Stimulated activated naive B cell treated with anti-CD40 and anti-IgM and Interleukin-4, amounts not matched to agents 10 μg/mL and 1 μg/mL and 100 μg/mL, for 72 hours (primary cell): ENCODE measurements at regions not wholly inside any gene's neighbourhood (a gene's known extent, or its start where the extent isn't known, plus 50 kb on each side); places are given as distances from the start of the nearest gene placed in this dataset.

ENCODE experiments used
- ATAC-seq, 2 donors: fragments of 150-1000 bp; cut with Tn5 transposase; replicated peaks; 2 replicates each; pipeline ENCODE4 v1.10.0; 2021; ENCODE audit warnings: moderate library complexity in 1 of 2
- DNase-seq: peaks from one replicate; pipeline ENCODE4 v3.0.0; 2021
- H3K27ac Mint-ChIP-seq: one replicate; pipeline ENCODE4 v1.8.0; 2022; ENCODE audit warnings: mild to moderate bottlenecking, mixed read lengths
- H3K27me3 Mint-ChIP-seq, 2 donors: one replicate each; pipeline ENCODE4 v1.8.0; 2022; ENCODE audit warnings: mixed read lengths in 2 of 2
- H3K36me3 Mint-ChIP-seq, 2 donors: one replicate each; pipeline ENCODE4 v1.8.0; 2022; ENCODE audit warnings: mixed read lengths in 2 of 2, mild to moderate bottlenecking in 1 of 2
- H3K4me1 Mint-ChIP-seq, 2 donors: one replicate each; pipeline ENCODE4 v1.8.0; 2022; ENCODE audit warnings: mixed read lengths in 2 of 2, mild to moderate bottlenecking in 1 of 2
- H3K4me3 Mint-ChIP-seq, 2 donors: one replicate each; pipeline ENCODE4 v1.8.0; 2022; ENCODE audit warnings: mild to moderate bottlenecking in 2 of 2, mixed read lengths in 2 of 2, moderate library complexity in 1 of 2
- H3K9me3 Mint-ChIP-seq, 2 donors: one replicate each; pipeline ENCODE4 v1.8.0; 2022; ENCODE audit warnings: mixed read lengths in 2 of 2, mild to moderate bottlenecking in 1 of 2

DNA sequence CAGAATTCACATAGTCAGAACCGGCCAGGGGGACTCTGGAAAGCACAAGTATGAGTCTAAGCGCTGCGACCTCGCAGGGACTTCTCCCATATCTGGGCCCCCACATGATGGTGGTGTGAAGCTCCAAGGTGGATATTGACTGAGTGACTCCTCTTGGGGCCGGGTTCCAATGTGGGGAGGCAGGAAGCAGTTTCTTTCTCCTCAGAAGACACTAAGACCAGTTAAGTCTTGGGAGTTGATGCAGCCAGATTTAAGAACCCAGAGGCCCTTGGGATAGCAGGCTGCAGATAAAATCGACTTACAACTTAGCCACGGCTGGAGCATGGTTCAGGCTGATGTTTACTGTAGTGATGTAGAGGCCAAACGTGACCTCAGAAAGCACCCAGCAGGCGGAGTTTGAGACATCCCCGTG is 55.4 kb upstream of the KLF13 start:
- Mint-ChIP-seq H3K36me3 (no peaks in the 10 kb centered on the region), H3K4me3 (no peak overlapping the region), H3K27me3 (no peaks in the 10 kb centered on the region), H3K4me1 (peaks cover 44 to 90% of the 10 kb centered on the region in 2 donors), H3K27ac (peak overlapping the region; percentile 51), H3K9me3 (no peaks in the 10 kb centered on the region)
- DNase-seq, result no peak
- no peak for ATAC-seq

DNA sequence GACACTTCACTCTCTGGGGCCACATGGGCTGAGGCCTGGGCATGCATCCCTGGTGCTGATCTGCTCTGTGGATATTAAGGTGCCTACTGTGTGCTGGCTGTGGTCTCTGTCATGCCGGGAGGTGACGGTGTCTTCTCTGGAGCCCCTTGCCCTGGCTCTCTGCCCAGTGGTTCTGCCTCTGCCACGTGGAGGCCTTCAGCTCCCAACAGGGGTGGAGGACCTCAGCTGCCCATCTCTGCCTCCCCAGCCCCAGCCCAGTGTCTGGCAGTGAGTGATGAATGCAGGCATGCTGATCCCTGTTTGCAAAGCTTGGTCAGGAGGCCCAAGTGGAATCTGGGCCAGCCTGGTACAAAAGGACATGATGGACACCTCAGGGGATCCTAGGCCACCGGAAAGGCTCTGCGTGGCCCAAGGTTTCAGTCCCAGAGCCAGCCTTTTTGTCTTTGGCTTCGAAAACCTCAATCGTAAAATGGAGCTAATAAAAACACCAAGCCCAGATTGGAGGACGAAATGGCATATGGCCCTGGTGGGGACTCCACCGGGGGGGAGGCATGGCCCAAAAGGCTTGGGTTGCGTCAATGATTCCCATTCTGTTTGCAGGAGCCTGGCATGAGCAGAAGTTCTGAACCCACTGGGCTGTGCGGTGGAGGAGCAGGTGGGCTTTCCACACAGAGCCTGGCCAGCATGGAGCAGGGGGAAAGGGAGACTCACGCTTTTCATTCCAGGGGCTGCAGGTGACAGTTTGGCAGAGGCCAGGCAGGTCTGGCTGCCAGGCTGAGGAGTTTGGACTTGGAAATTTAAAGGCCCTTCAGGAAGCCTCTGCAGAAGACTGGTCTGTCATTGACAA is 54.7 kb upstream of the KLF13 start:
- ATAC-seq (no peak), DNase-seq (no peak)
- Mint-ChIP-seq H3K27me3 (no peaks in the 10 kb centered on the region), H3K4me1 (peaks cover 37 to 83% of the 10 kb centered on the region in 2 donors), H3K9me3 (no peaks in the 10 kb centered on the region), H3K36me3 (no peaks in the 10 kb centered on the region), H3K27ac (no peak overlapping the region), H3K4me3 (no peak overlapping the region)

- Mint-ChIP-seq H3K4me1 (peaks cover 30 to 75% of the 10 kb centered on the region in 2 donors), H3K36me3 (no peaks in the 10 kb centered on the region), H3K27ac (peak overlapping the region; percentile 69), H3K9me3 (no peaks in the 10 kb centered on the region), H3K4me3 (peak overlapping the region in 1 of 2 donors; percentile 44), H3K27me3 (no peaks in the 10 kb centered on the region)
- no peak for DNase-seq
- ATAC-seq, result peak; percentile 55 to 64
Measured at GRCh38 chr15:31272558-31273257, 53.9 kb upstream of the KLF13 start.

DNA sequence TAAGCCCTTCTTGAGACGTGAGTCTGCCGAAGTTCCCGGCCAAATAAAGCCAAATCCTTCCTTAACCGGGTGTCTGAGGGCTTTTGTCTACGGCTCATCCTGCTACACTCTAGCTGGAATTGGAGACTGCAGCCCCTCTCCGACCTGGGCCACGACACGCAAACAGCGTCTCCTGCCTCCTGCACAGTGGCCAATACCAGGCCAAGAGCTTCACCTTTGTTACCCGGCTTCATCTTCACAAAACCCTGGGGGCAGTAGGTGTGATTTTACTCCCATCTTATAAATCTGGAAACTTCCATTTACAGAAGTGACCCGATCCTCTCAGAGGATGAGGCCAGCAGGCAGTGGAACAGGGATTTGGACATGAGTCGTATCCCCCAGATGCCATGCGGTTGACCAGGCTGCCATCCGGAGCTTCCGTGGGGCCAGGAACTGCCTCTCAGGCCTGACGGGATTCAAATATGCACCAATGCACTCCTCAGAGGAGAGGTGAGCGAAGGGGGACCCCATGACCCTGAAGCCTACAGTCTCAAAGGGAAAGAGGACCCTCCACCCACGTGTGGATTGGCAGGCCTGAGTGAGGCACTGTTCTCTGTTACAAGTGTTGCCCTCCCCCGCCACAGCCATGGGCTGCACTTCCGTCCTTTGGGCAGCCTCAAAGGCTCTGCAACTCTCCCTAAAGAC is 53.2 kb upstream of the KLF13 start:
- Mint-ChIP-seq H3K4me1 (peaks cover 26 to 68% of the 10 kb centered on the region in 2 donors), H3K4me3 (peak overlapping the region in 1 of 2 donors; percentile 44)

GRCh38 chr15:31274496-31275330 is 51.9 kb upstream of the KLF13 start:
- H3K9me3 Mint-ChIP-seq, result no peaks in the 10 kb centered on the region
- no peaks in the 10 kb centered on the region for H3K27me3 Mint-ChIP-seq
- peak overlapping the region; percentile 42 for H3K27ac Mint-ChIP-seq
- ATAC-seq (no peak), DNase-seq (no peak)
- peaks cover 31 to 63% of the 10 kb centered on the region in 2 donors for H3K4me1 Mint-ChIP-seq
- no peak overlapping the region for H3K4me3 Mint-ChIP-seq
- no peaks in the 10 kb centered on the region for H3K36me3 Mint-ChIP-seq

More for the DNA sequence above, 53.2 kb upstream of the KLF13 start:
- Mint-ChIP-seq H3K27ac (peak overlapping the region; percentile 69), H3K36me3 (no peaks in the 10 kb centered on the region), H3K9me3 (no peaks in the 10 kb centered on the region), H3K27me3 (no peaks in the 10 kb centered on the region)
- DNase-seq (no peak), ATAC-seq (no peak)

DNA sequence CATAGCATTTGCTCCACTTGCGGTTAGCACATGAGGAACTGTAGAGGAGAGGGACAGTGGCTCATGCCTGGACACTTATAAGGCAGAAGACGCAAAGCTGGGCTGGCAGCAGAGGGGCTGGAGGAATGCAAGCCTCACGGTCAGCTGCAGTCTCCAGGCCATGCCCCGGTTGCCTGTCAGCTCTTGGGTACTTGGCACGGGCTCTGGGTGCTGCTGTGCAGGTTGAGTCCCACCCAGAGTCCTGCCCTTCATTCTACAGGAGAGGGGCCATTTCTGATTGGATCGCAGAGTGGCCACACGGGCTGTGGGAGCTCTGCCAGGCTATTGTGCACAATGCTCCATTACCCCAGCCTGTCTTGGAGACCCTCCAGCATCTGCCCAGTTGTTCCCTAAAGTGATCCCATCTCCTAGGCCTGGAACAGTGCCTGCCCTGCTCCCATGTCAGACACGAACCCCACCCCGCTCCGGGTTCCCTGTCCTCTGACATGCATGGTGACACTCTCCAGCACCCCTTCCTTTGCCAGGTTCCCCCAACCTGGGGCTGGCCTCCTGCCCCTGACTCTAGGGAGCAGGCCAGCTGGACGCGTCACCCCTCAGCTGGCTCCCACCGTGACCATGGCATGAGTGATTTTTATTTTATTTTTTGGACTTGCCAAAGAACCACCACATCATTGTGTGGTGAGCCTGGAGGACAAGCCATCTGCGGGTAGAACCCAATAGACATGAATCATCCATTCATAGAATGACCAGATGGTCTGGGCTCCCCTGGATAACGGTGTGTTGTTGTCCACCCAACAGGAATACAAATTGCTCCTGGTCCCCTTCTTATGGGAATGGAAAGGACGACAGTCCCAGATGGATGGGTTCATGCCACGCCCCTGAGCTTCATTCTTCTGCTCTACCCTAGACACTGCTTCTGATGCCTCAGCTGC is 51.0 kb upstream of the KLF13 start:
- H3K36me3 Mint-ChIP-seq, result no peaks in the 10 kb centered on the region
- H3K9me3 Mint-ChIP-seq, result no peaks in the 10 kb centered on the region
- no peak overlapping the region for H3K27ac Mint-ChIP-seq
- no peak for DNase-seq
- no peaks in the 10 kb centered on the region for H3K27me3 Mint-ChIP-seq
- no peak for ATAC-seq
- peaks cover 25 to 56% of the 10 kb centered on the region in 2 donors for H3K4me1 Mint-ChIP-seq
- no peak overlapping the region for H3K4me3 Mint-ChIP-seq

DNA sequence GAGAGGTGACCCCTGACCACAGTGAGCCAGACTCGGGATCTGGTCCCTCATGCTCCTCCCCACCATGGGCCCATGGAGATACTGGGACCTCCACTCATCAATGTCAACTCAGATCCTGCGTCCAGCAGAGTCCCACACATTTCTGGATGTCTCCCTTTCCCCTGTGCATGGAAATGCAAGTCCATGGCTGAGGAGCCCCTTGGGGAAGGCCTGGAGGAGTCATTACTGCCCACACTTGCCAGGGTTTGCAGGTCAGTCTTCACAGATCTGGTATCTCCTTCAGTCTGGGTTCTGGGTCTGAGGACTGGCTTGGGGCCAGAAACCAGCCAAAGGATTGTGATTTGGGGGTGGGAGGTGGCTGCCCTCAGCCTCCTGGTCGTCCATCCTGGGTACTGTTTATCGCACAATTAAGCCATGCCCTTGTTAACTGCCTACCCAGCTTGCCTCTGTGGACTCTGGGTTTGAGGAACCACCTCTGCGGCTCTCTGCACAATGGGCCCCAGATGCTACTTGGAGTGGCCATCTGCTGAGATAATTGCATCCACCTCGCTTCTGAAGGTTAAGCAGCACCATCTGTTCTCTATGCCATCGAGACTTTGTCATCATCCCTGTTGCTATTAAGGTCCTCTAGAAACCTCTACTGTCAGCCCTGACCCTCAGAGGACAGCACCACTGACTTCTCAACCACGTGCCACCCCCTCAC is 49.9 kb upstream of the KLF13 start:
- DNase-seq, result no peak
- no peaks in the 10 kb centered on the region for H3K9me3 Mint-ChIP-seq
- no peaks in the 10 kb centered on the region for H3K27me3 Mint-ChIP-seq
- H3K4me3 Mint-ChIP-seq, result no peak overlapping the region
- peaks cover 23 to 44% of the 10 kb centered on the region in 2 donors for H3K4me1 Mint-ChIP-seq
- H3K27ac Mint-ChIP-seq, result no peak overlapping the region
- no peaks in the 10 kb centered on the region for H3K36me3 Mint-ChIP-seq
- ATAC-seq, result no peak
